HCT116 (cell line): ENCODE measurements at regions not wholly inside any gene's neighbourhood (a gene's known extent, or its start where the extent isn't known, plus 50 kb on each side); places are given as distances from the start of the nearest gene placed in this dataset.

Experiments
- ATAC-seq: fragments of 200-7000 bp; cut with Tn5 transposase; 2 replicates; pipeline ENCODE4 v1.9.1; 2020; ENCODE audit warnings: mild to moderate bottlenecking, moderate library complexity
- BruUV-seq: library from RNA; stranded (reverse); fragments of 400-500 nt; replicated peaks from 2 replicates; lab custom pipeline; 2021; lab: Mats Ljungman, UMichigan
- CTCF ChIA-PET: fragments of 300-600 bp; sonication (Branson Sonifier 250); formaldehyde crosslinking; loops from one replicate; lab custom pipeline; 2021; ENCODE audit warnings: antibody characterized with exemption; lab: Charles Lee
- POLR2A ChIA-PET: fragments of 300-600, 350-600 bp; sonication (Branson Sonifier 250); formaldehyde crosslinking; loops from one replicate; lab custom pipeline; 2021; ENCODE audit warnings: antibody characterized with exemption; lab: Charles Lee
- RAD21 ChIA-PET, 2 experiments: fragments of 300-600 bp; sonication (Branson Sonifier 250); formaldehyde crosslinking; loops; one replicate each; lab custom pipeline; 2023; ENCODE audit warnings: low total read pairs in 2 of 2; ENCODE audit not compliant: uncharacterized antibody in 2 of 2, unreplicated experiment in 2 of 2, low non-redundant PET in 1 of 2; lab: Charles Lee
- DNase-seq: peaks from one replicate; pipeline ENCODE4 v3.0.0-alpha.2; 2010; ENCODE audit warnings: low read depth, low spot score
- H2AFZ ChIP-seq: fragments of 200-600 bp; shearing (Covaris generic), sonication (generic); 2 replicates; pipeline ENCODE4 v1.6.1; 2017; ENCODE audit warnings: low read depth, mixed run types, mixed read lengths, antibody characterized with exemption, low read length; ENCODE audit not compliant: poor library complexity, severe bottlenecking
- H3K27ac ChIP-seq: 2 replicates; pipeline ENCODE4 v1.5.1; 2012; ENCODE audit warnings: low read depth, low read length
- H3K27me3 ChIP-seq: fragments of 200-600 bp; sonication (generic); 2 replicates; pipeline ENCODE4 v1.6.1; 2016; ENCODE audit warnings: mixed run types, low read length, mixed read lengths; ENCODE audit not compliant: insufficient read depth
- H3K36me3 ChIP-seq, 2 experiments: fragments of 200-500 bp in 1 of 2; fragments of 200-600 bp in 1 of 2; sonication (Bioruptor generic) in 1 of 2; sonication (generic) in 1 of 2; 2 replicates each; pipeline versions ENCODE4 v1.5.1 to v1.6.1; 2014 to 2016; ENCODE audit warnings: low read length in 2 of 2, inconsistent platforms in 1 of 2, mixed read lengths in 1 of 2, mixed run types in 1 of 2; ENCODE audit not compliant: insufficient read depth in 2 of 2, control insufficient read depth in 1 of 2
- H3K4me1 ChIP-seq, 2 experiments: fragments of 200-600 bp in 1 of 2; sonication (generic) in 1 of 2; 2 replicates each; pipeline versions ENCODE4 v1.5.1 to v1.6.1; 2012 to 2017; ENCODE audit warnings: low read length in 2 of 2, inconsistent platforms in 1 of 2, mild to moderate bottlenecking in 1 of 2, mixed read lengths in 1 of 2, mixed run types in 1 of 2, moderate library complexity in 1 of 2; ENCODE audit not compliant: insufficient read depth in 2 of 2, control insufficient read depth in 1 of 2
- H3K4me2 ChIP-seq: fragments of 200-600 bp; sonication (generic); 2 replicates; pipeline ENCODE4 v1.6.1; 2017; ENCODE audit warnings: mixed run types, low read length, mixed read lengths
- H3K4me3 ChIP-seq, 2 experiments: fragments of 200-600 bp in 1 of 2; sonication (generic) in 1 of 2; replicated peaks in 1 of 2; 2 replicates each; pipeline ENCODE4 v1.5.1; 2011 to 2016; ENCODE audit warnings: low read length in 2 of 2, control low read depth in 1 of 2, low read depth in 1 of 2, mild to moderate bottlenecking in 1 of 2, mixed read lengths in 1 of 2, mixed run types in 1 of 2
- H3K79me2 ChIP-seq: fragments of 200-600 bp; sonication (generic); 2 replicates; pipeline ENCODE4 v1.6.1; 2017; ENCODE audit warnings: mild to moderate bottlenecking, mixed run types, low read length, moderate library complexity, mixed read lengths; ENCODE audit not compliant: insufficient read depth
- H3K9ac ChIP-seq: fragments of 200-600 bp; sonication (generic); 2 replicates; pipeline ENCODE4 v1.6.1; 2016; ENCODE audit warnings: low read length, mixed read lengths
- H3K9me2 ChIP-seq: fragments of 200-600 bp; sonication (generic), shearing (Covaris generic); 2 replicates; pipeline ENCODE4 v1.6.1; 2017; ENCODE audit warnings: mixed run types, mild to moderate bottlenecking, moderate library complexity; ENCODE audit not compliant: insufficient read depth
- H3K9me3 ChIP-seq, 2 experiments: fragments of 200-500 bp in 1 of 2; fragments of 200-600 bp in 1 of 2; sonication (Bioruptor generic) in 1 of 2; sonication (generic) in 1 of 2; 2 replicates each; pipeline ENCODE4 v1.6.1; 2014 to 2017; ENCODE audit warnings: low read length in 2 of 2, mixed read lengths in 2 of 2, inconsistent platforms in 1 of 2, low read depth in 1 of 2, mild to moderate bottlenecking in 1 of 2, mixed run types in 1 of 2, moderate library complexity in 1 of 2; ENCODE audit not compliant: control insufficient read depth in 1 of 2, insufficient read depth in 1 of 2
- H4K20me1 ChIP-seq: fragments of 200-600 bp; sonication (generic), shearing (Covaris generic); 2 replicates; pipeline ENCODE4 v1.6.1; 2017; ENCODE audit warnings: mixed run types, mild to moderate bottlenecking, moderate library complexity; ENCODE audit not compliant: insufficient read depth
- CBX3 ChIP-seq: IDR thresholded peaks from 2 replicates; pipeline ENCODE4 v1.6.1; 2012; ENCODE audit warnings: low read depth
- CEBPB ChIP-seq: IDR thresholded peaks from 2 replicates; pipeline ENCODE4 v1.6.1; 2012; ENCODE audit warnings: low read depth
- EGR1 ChIP-seq: IDR thresholded peaks from 2 replicates; pipeline ENCODE4 v1.6.1; 2012; ENCODE audit warnings: low read depth
- ELF1 ChIP-seq: IDR thresholded peaks from 2 replicates; pipeline ENCODE4 v1.6.1; 2012; ENCODE audit warnings: low read depth, borderline replicate concordance
- EZH2 ChIP-seq: fragments of 200-600 bp; sonication (generic); IDR thresholded peaks from 2 replicates; pipeline ENCODE4 v1.6.1; 2017; ENCODE audit warnings: antibody characterized with exemption, mixed run types
- JUND ChIP-seq: IDR thresholded peaks from 2 replicates; pipeline ENCODE4 v1.6.1; 2012
- POLR2A ChIP-seq: IDR thresholded peaks from 2 replicates; pipeline ENCODE4 v1.7.0; 2011; ENCODE audit warnings: borderline replicate concordance; ENCODE audit not compliant: insufficient read depth, insufficient read length; ENCODE audit errors: extremely low read depth
- RAD21 ChIP-seq: IDR thresholded peaks from 2 replicates; pipeline ENCODE4 v1.6.1; 2012; ENCODE audit warnings: low read depth, mild to moderate bottlenecking
- SIN3A ChIP-seq: IDR thresholded peaks from 2 replicates; pipeline ENCODE4 v1.6.1; 2012; ENCODE audit warnings: low read depth
- TCF7L2 ChIP-seq: IDR thresholded peaks from 2 replicates; pipeline ENCODE4 v1.7.0; 2011; ENCODE audit warnings: borderline replicate concordance, inconsistent platforms; ENCODE audit not compliant: insufficient read depth, insufficient read length; ENCODE audit errors: extremely low read depth
- ZFX ChIP-seq: fragments of 450-650 bp; IDR thresholded peaks from 2 replicates; pipeline ENCODE4 v1.6.1; 2017
- intact Hi-C: fragments of 100-400 bp; cut with micrococcal nuclease; formaldehyde crosslinking; loops from 2 replicates; pipeline ENCODE4 v1.10.0; 2022
- TF ChIP-seq, protein P1 (sequence below): IDR thresholded peaks from 2 replicates; pipeline ENCODE4 v1.6.1; 2012
- TF ChIP-seq, protein P2 (sequence below), 3 experiments: fragments of 200-600 bp in 1 of 3; sonication (generic) in 1 of 3; IDR thresholded peaks in 2 of 3; conservative IDR thresholded peaks in 1 of 3; 2 replicates each; pipeline ENCODE4 v1.5.1; 2012 to 2017; ENCODE audit warnings: low read depth in 2 of 3, low read length in 2 of 3, antibody characterized with exemption in 1 of 3, borderline replicate concordance in 1 of 3, control low read depth in 1 of 3, mild to moderate bottlenecking in 1 of 3, mixed read lengths in 1 of 3, mixed run types in 1 of 3, moderate library complexity in 1 of 3; ENCODE audit not compliant: insufficient read depth in 1 of 3
- TF ChIP-seq, protein P3 (sequence below): IDR thresholded peaks from 2 replicates; pipeline ENCODE4 v1.6.1; 2012; ENCODE audit warnings: low read depth

DNA sequence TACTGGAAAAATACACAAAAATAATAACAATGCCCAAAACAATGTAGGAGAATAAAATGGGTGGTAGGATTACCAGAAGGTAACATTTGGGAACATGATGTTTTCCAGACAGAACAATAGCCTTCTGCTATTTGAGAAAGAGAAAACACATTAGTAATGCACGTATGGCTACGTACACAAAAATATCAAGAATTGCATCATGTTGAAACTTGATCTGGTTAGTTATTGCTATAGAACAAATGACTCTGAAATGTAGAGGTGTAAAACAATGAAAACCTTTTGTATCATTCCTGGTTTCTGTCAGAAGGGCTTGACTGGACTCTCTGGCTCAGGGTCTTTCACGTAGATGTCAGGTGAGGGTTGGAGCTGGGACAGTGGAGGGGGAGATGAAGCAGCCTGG is 1040.0 kb downstream of the FAT4 start:
- no peaks in the 10 kb centered on the region for H3K9me3 ChIP-seq
- TF ChIP-seq, protein P1, sequence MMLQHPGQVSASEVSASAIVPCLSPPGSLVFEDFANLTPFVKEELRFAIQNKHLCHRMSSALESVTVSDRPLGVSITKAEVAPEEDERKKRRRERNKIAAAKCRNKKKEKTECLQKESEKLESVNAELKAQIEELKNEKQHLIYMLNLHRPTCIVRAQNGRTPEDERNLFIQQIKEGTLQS, result no peak
- no TSS peak for BruUV-seq
- ChIA-PET RAD21 (no interaction called here), CTCF (no interaction called here), POLR2A (no interaction called here)
- H3K27ac ChIP-seq, result no peak overlapping the region
- H3K4me3 ChIP-seq, result no peak overlapping the region
- H3K79me2 ChIP-seq, result no peaks in the 10 kb centered on the region
- H2AFZ ChIP-seq, result no peak overlapping the region
- DNase-seq (no peak), ATAC-seq (no peak)
- H3K36me3 ChIP-seq, result no peaks in the 10 kb centered on the region
- H3K9ac ChIP-seq, result no peak overlapping the region
- no peaks in the 10 kb centered on the region for H3K9me2 ChIP-seq
- no peaks in the 10 kb centered on the region for H3K4me1 ChIP-seq
- no peak overlapping the region for H3K4me2 ChIP-seq
- intact Hi-C loops, result no loop called here
- no peaks in the 10 kb centered on the region for H4K20me1 ChIP-seq
- no peaks in the 10 kb centered on the region for H3K27me3 ChIP-seq

DNA sequence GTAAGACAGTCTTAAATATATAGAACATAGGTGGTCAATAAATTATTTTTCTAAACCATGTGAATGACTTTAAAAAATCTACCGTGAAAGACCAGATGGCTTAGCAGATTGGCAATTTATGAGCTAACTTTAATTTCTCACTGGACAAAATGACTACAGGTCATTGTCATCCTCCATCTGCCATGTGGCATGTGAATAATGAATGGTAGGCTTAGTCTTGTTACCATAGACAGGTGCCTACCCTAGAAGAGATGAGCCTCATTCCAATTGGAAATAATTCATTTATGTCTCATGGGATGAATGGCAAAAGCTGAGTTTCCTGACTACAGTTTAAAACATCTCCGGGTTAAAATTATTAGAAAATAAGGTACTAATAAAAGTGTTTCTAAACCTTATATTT is 1043.3 kb downstream of the FAT4 start:
- Histone ChIP-seq H3K4me2 (no peak overlapping the region), H3K4me1 (no peaks in the 10 kb centered on the region), H3K36me3 (no peaks in the 10 kb centered on the region), H2AFZ (no peak overlapping the region), H3K9ac (no peak overlapping the region), H3K9me2 (no peaks in the 10 kb centered on the region), H3K4me3 (no peak overlapping the region), H3K9me3 (no peaks in the 10 kb centered on the region), H3K27me3 (no peaks in the 10 kb centered on the region), H3K79me2 (no peaks in the 10 kb centered on the region), H4K20me1 (no peaks in the 10 kb centered on the region), H3K27ac (no peak overlapping the region)
- RAD21 ChIA-PET, result no interaction called here
- CTCF ChIA-PET, result no interaction called here
- POLR2A ChIA-PET, result no interaction called here
- TF ChIP-seq, protein P2, sequence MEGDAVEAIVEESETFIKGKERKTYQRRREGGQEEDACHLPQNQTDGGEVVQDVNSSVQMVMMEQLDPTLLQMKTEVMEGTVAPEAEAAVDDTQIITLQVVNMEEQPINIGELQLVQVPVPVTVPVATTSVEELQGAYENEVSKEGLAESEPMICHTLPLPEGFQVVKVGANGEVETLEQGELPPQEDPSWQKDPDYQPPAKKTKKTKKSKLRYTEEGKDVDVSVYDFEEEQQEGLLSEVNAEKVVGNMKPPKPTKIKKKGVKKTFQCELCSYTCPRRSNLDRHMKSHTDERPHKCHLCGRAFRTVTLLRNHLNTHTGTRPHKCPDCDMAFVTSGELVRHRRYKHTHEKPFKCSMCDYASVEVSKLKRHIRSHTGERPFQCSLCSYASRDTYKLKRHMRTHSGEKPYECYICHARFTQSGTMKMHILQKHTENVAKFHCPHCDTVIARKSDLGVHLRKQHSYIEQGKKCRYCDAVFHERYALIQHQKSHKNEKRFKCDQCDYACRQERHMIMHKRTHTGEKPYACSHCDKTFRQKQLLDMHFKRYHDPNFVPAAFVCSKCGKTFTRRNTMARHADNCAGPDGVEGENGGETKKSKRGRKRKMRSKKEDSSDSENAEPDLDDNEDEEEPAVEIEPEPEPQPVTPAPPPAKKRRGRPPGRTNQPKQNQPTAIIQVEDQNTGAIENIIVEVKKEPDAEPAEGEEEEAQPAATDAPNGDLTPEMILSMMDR (IDR thresholded peaks at IDR 0.05 in 2 of 3, conservative IDR thresholded peaks at IDR 0.05 in 1 of 3; ENCODE audit: borderline replicate concordance in 1 of 3, insufficient read depth in 1 of 3, low read depth in 2 of 3, low read length in 2 of 3), result no peak
- TF ChIP-seq ELF1, result no peak
- no peak for TF ChIP-seq ZFX
- no peak for TF ChIP-seq EGR1
- TF ChIP-seq, protein P1, result no peak
- TF ChIP-seq TCF7L2, result no peak
- no peak for TF ChIP-seq CBX3
- no peak for TF ChIP-seq CEBPB
- TF ChIP-seq, protein P3, sequence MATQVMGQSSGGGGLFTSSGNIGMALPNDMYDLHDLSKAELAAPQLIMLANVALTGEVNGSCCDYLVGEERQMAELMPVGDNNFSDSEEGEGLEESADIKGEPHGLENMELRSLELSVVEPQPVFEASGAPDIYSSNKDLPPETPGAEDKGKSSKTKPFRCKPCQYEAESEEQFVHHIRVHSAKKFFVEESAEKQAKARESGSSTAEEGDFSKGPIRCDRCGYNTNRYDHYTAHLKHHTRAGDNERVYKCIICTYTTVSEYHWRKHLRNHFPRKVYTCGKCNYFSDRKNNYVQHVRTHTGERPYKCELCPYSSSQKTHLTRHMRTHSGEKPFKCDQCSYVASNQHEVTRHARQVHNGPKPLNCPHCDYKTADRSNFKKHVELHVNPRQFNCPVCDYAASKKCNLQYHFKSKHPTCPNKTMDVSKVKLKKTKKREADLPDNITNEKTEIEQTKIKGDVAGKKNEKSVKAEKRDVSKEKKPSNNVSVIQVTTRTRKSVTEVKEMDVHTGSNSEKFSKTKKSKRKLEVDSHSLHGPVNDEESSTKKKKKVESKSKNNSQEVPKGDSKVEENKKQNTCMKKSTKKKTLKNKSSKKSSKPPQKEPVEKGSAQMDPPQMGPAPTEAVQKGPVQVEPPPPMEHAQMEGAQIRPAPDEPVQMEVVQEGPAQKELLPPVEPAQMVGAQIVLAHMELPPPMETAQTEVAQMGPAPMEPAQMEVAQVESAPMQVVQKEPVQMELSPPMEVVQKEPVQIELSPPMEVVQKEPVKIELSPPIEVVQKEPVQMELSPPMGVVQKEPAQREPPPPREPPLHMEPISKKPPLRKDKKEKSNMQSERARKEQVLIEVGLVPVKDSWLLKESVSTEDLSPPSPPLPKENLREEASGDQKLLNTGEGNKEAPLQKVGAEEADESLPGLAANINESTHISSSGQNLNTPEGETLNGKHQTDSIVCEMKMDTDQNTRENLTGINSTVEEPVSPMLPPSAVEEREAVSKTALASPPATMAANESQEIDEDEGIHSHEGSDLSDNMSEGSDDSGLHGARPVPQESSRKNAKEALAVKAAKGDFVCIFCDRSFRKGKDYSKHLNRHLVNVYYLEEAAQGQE, result no peak
- TF ChIP-seq JUND, result no peak
- TF ChIP-seq EZH2, result no peak
- TF ChIP-seq POLR2A, result no peak
- TF ChIP-seq SIN3A, result no peak
- no peak for TF ChIP-seq RAD21
- ATAC-seq, result no peak
- BruUV-seq, result no TSS peak
- intact Hi-C loops, result no loop called here
- no peak for DNase-seq
